ENCODE measurements at regions not wholly inside any gene's neighbourhood (a gene's known extent, or its start where the extent isn't known, plus 50 kb on each side); places are given as distances from the start of the nearest gene placed in this dataset.

GRCh38 chr4:117637347-117637746, 396.9 kb upstream of the NDST3 start:
- Histone ChIP-seq H3K27ac (replicated peaks) (no peak overlapping the region), H3K27me3 (ENCODE audit: insufficient read depth, poor library complexity, severe bottlenecking) (no peaks in the 10 kb centered on the region), H3K4me3 (replicated peaks; ENCODE audit: insufficient read depth, low read length) (no peak overlapping the region)
- no peak for DNase-seq (ENCODE audit: low read depth in 1 of 2, low spot score in 1 of 2)
- no peak for TF ChIP-seq POLR2AphosphoS5 (IDR thresholded peaks at IDR 0.05; ENCODE audit: low read depth)
- TF ChIP-seq CTCF (IDR thresholded peaks at IDR 0.05; ENCODE audit: insufficient read depth, low read length), result no peak
- no peak for TF ChIP-seq GABPA (IDR thresholded peaks at IDR 0.05; ENCODE audit: low read depth)
- no peak for TF ChIP-seq SPI1 (IDR thresholded peaks at IDR 0.05; ENCODE audit: borderline replicate concordance, low read depth)
- TF ChIP-seq REST (IDR thresholded peaks at IDR 0.05; ENCODE audit: insufficient replicate concordance, low read depth), result no peak

DNA sequence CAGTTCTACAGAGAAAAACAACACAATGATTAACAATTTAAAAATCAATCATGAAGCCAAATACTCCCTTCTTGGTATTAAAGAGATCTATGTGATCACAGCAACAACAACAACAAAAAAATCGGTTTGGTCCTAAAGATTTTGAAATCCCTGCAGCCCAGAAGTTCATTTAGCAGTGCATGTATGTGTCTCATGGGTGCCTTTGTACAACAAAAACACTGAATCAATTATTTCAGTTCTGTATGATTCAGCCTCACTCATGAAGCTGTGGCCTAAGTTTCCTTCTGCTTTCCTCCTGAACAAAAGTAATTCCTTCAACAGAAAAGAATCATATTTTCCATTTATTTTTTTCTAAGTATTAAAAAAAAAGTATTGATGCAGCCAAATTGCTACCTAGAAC, 393.4 kb upstream of the NDST3 start:
- DNase-seq (ENCODE audit: low read depth in 1 of 2, low spot score in 1 of 2), result no peak
- H3K27me3 ChIP-seq (ENCODE audit: insufficient read depth, poor library complexity, severe bottlenecking), result no peaks in the 10 kb centered on the region
- H3K27ac ChIP-seq (replicated peaks), result no peak overlapping the region
- TF ChIP-seq SPI1 (IDR thresholded peaks at IDR 0.05; ENCODE audit: borderline replicate concordance, low read depth) (no peak), POLR2AphosphoS5 (IDR thresholded peaks at IDR 0.05; ENCODE audit: low read depth) (no peak), REST (IDR thresholded peaks at IDR 0.05; ENCODE audit: insufficient replicate concordance, low read depth) (no peak), CTCF (IDR thresholded peaks at IDR 0.05; ENCODE audit: insufficient read depth, low read length) (no peak), GABPA (IDR thresholded peaks at IDR 0.05; ENCODE audit: low read depth) (no peak)
- H3K4me3 ChIP-seq (replicated peaks; ENCODE audit: insufficient read depth, low read length), result no peak overlapping the region

DNA sequence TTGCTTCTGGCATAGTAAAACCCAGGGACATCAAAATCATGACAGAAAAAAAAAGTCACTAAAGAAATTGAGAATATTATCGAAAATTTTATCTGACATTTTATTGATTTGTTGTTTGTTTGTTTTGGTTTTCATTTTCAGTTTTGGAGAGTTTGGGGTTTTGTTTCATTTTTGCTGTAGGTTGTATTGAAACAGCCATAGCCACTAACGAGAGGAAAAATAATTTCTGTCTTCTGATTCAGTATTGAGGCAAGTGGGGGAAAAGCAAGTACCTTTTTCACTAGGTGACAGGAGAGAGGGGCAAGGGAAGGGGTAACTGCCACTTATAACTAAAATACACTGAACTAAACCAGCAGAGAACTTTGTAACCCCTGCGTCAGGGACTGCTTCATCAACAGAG, 392.8 kb upstream of the NDST3 start:
- TF ChIP-seq GABPA (IDR thresholded peaks at IDR 0.05; ENCODE audit: low read depth), result no peak
- no peak for TF ChIP-seq SPI1 (IDR thresholded peaks at IDR 0.05; ENCODE audit: borderline replicate concordance, low read depth)
- no peak for TF ChIP-seq POLR2AphosphoS5 (IDR thresholded peaks at IDR 0.05; ENCODE audit: low read depth)
- no peak for TF ChIP-seq REST (IDR thresholded peaks at IDR 0.05; ENCODE audit: insufficient replicate concordance, low read depth)
- TF ChIP-seq CTCF (IDR thresholded peaks at IDR 0.05; ENCODE audit: insufficient read depth, low read length), result no peak
- Histone ChIP-seq H3K27ac (replicated peaks) (no peak overlapping the region), H3K27me3 (ENCODE audit: insufficient read depth, poor library complexity, severe bottlenecking) (no peaks in the 10 kb centered on the region), H3K4me3 (replicated peaks; ENCODE audit: insufficient read depth, low read length) (no peak overlapping the region)
- no peak for DNase-seq (ENCODE audit: low read depth in 1 of 2, low spot score in 1 of 2)
